ENCODE measurements at regions not wholly inside any gene's neighbourhood (a gene's known extent, or its start where the extent isn't known, plus 50 kb on each side); places are given as distances from the start of the nearest gene placed in this dataset.

- no peak for ATAC-seq
- TF ChIP-seq ISL1 (CRISPR knock-in tag; IDR thresholded peaks at IDR 0.05), result peak; percentile 46; the same call in 1 of the 2 replicates
- peak; percentile 41; the same call in 1 of the 2 replicates for TF ChIP-seq TCF4 (CRISPR knock-in tag; IDR thresholded peaks at IDR 0.05; ENCODE audit: borderline replicate concordance)
- TF ChIP-seq ZFP30 (CRISPR knock-in tag; IDR thresholded peaks at IDR 0.05), result no peak
Observed at GRCh38 chr3:82044930-82045705, 283.7 kb upstream of the GBE1 start.

GRCh38 chr3:82038556-82038955, 277.1 kb upstream of the GBE1 start:
- TF ChIP-seq TOX (CRISPR knock-in tag; IDR thresholded peaks at IDR 0.05; ENCODE audit: borderline replicate concordance) (no peak), POU6F1 (CRISPR knock-in tag; IDR thresholded peaks at IDR 0.05; ENCODE audit: borderline replicate concordance, low read depth) (no peak), ZC3H10 (CRISPR knock-in tag; IDR thresholded peaks at IDR 0.05) (no peak), PATZ1 (CRISPR knock-in tag; IDR thresholded peaks at IDR 0.05; ENCODE audit: borderline replicate concordance) (no peak)
- ATAC-seq, result no peak

- ATAC-seq, result no peak
- no peak for TF ChIP-seq ZNF8 (CRISPR knock-in tag; IDR thresholded peaks at IDR 0.05)
- no peak for TF ChIP-seq CSRNP3 (CRISPR knock-in tag; IDR thresholded peaks at IDR 0.05)
- TF ChIP-seq GLIS3 (CRISPR knock-in tag; IDR thresholded peaks at IDR 0.05), result no peak
- TF ChIP-seq PPARA (CRISPR knock-in tag; IDR thresholded peaks at IDR 0.05; ENCODE audit: borderline replicate concordance), result no peak
- no peak for TF ChIP-seq CREB5 (CRISPR knock-in tag; IDR thresholded peaks at IDR 0.05; ENCODE audit: low read depth)
Observed at GRCh38 chr3:82033186-82033585, 271.7 kb upstream of the GBE1 start.

GRCh38 chr3:82031596-82031995, 270.2 kb upstream of the GBE1 start:
- TF ChIP-seq PATZ1 (CRISPR knock-in tag; IDR thresholded peaks at IDR 0.05; ENCODE audit: borderline replicate concordance), result no peak
- no peak for TF ChIP-seq ZNF565 (CRISPR knock-in tag; conservative IDR thresholded peaks at IDR 0.05; ENCODE audit: low read depth)
- no peak for TF ChIP-seq ESRRG (CRISPR knock-in tag; IDR thresholded peaks at IDR 0.05)
- TF ChIP-seq PPARA (CRISPR knock-in tag; IDR thresholded peaks at IDR 0.05; ENCODE audit: borderline replicate concordance), result no peak
- no peak for TF ChIP-seq ISL1 (CRISPR knock-in tag; IDR thresholded peaks at IDR 0.05)
- TF ChIP-seq TCF4 (CRISPR knock-in tag; IDR thresholded peaks at IDR 0.05; ENCODE audit: borderline replicate concordance), result no peak
- no peak for TF ChIP-seq POU6F1 (CRISPR knock-in tag; IDR thresholded peaks at IDR 0.05; ENCODE audit: borderline replicate concordance, low read depth)
- TF ChIP-seq OSR1 (CRISPR knock-in tag; IDR thresholded peaks at IDR 0.05), result no peak
- no peak for TF ChIP-seq BACH2 (CRISPR knock-in tag; IDR thresholded peaks at IDR 0.05; ENCODE audit: borderline replicate concordance)
- no peak for ATAC-seq
